ENCODE measurements at regions not wholly inside any gene's neighbourhood (a gene's known extent, or its start where the extent isn't known, plus 50 kb on each side); places are given as distances from the start of the nearest gene placed in this dataset.

GRCh38 chr10:8337332-8337651 is 282.8 kb downstream of the GATA3 start:
- Histone ChIP-seq H3K27ac (ENCODE audit: control insufficient read depth, insufficient read depth) (no peak overlapping the region), H3K9ac (ENCODE audit: control insufficient read depth, insufficient read depth, low read length) (no peak overlapping the region), H3K36me3 (ENCODE audit: control insufficient read depth in 2 of 2, insufficient read depth in 2 of 2, low read length in 1 of 2) (no peaks in the 10 kb centered on the region), H4K20me1 (ENCODE audit: control insufficient read depth, insufficient read depth) (no peaks in the 10 kb centered on the region), H3K27me3 (replicated peaks in 1 of 2; ENCODE audit: control insufficient read depth in 2 of 2, insufficient read depth in 2 of 2, low read length in 1 of 2) (no peaks in the 10 kb centered on the region), H3K79me2 (ENCODE audit: control insufficient read depth, insufficient read depth, low read length) (no peaks in the 10 kb centered on the region), H3K4me3 (no peak overlapping the region), H3K4me2 (ENCODE audit: control insufficient read depth, insufficient read depth) (no peak overlapping the region), H3K9me3 (replicated peaks; ENCODE audit: control insufficient read depth, insufficient read depth, low read length) (no peaks in the 10 kb centered on the region), H2AFZ (ENCODE audit: control insufficient read depth, low read depth, low read length) (no peak overlapping the region), H3K4me1 (ENCODE audit: control insufficient read depth, insufficient read depth, low read length) (no peaks in the 10 kb centered on the region; the same call in 1 of the 2 replicates)
- DNase-seq (ENCODE audit: low read depth, low spot score), result no peak
- FAIRE-seq, result no peak
- no peak for TF ChIP-seq RFX5 (IDR thresholded peaks at IDR 0.05; ENCODE audit: low read depth, low read length)
- no peak for TF ChIP-seq SMAD5 (IDR thresholded peaks at IDR 0.05; ENCODE audit: low read depth)
- TF ChIP-seq MYC (IDR thresholded peaks at IDR 0.05; ENCODE audit: insufficient read depth, insufficient read length, insufficient replicate concordance, low read length, severe bottlenecking), result no peak
- no peak for TF ChIP-seq ZBED1 (IDR thresholded peaks at IDR 0.05; ENCODE audit: borderline replicate concordance)
- no peak for TF ChIP-seq MEF2A (IDR thresholded peaks at IDR 0.05; ENCODE audit: insufficient read depth, low read depth, low read length)
- TF ChIP-seq CHD4 (IDR thresholded peaks at IDR 0.05), result no peak
- no peak for TF ChIP-seq SMARCA5 (IDR thresholded peaks at IDR 0.05)
- no peak for TF ChIP-seq CHD2 (IDR thresholded peaks at IDR 0.05; ENCODE audit: borderline replicate concordance, low read depth, low read length)
- TF ChIP-seq RAD21 (IDR thresholded peaks at IDR 0.05; ENCODE audit: insufficient read depth, low read depth, low read length), result no peak
- TF ChIP-seq JUNB (IDR thresholded peaks at IDR 0.05), result no peak
- no peak for TF ChIP-seq KDM1A (IDR thresholded peaks at IDR 0.05; ENCODE audit: borderline replicate concordance)
- no peak for TF ChIP-seq CREM (IDR thresholded peaks at IDR 0.05; ENCODE audit: low read depth)
- TF ChIP-seq NBN (IDR thresholded peaks at IDR 0.05), result no peak
- TF ChIP-seq SRF (IDR thresholded peaks at IDR 0.05; ENCODE audit: low read depth in 2 of 2, low read length in 2 of 2), result no peak
- no peak for TF ChIP-seq SUZ12 (IDR thresholded peaks at IDR 0.05; ENCODE audit: unreplicated experiment)
- ChIA-PET POLR2A (no interaction called here), RAD21 (ENCODE audit: unreplicated experiment) (no interaction called here), SMC1A (ENCODE audit: uncharacterized antibody, unreplicated experiment) (interaction anchor here (0.7 kb wide), 1 partner anchor 835 kb away, joined by 4 read pairs; no protein-coding TSS in a partner anchor), CTCF (no interaction called here)
- ATAC-seq, result no peak
- in situ Hi-C loops (cut with MboI), result no loop called here
- 28% methylated on average over 5 of the region's 5 CpGs for WGBS (ENCODE audit: insufficient coverage, insufficient replicate concordance, low lambda C conversion rate, missing lambda C conversion rate)
- no TSS peak for BruUV-seq (replicated peaks)
- intact Hi-C loops (cut with micrococcal nuclease; ENCODE audit: unreplicated experiment), result loop anchor here (10.0 kb wide), 1 partner anchor 62 kb away; no protein-coding TSS in a partner anchor
